HCT116 (cell line): ENCODE measurements at regions not wholly inside any gene's neighbourhood (a gene's known extent, or its start where the extent isn't known, plus 50 kb on each side); places are given as distances from the start of the nearest gene placed in this dataset.

Experiments
- ATAC-seq: fragments of 200-7000 bp; cut with Tn5 transposase; 2 replicates; pipeline ENCODE4 v1.9.1; 2020; ENCODE audit warnings: mild to moderate bottlenecking, moderate library complexity
- BruUV-seq: library from RNA; stranded (reverse); fragments of 400-500 nt; replicated peaks from 2 replicates; lab custom pipeline; 2021; lab: Mats Ljungman, UMichigan
- CTCF ChIA-PET: fragments of 300-600 bp; sonication (Branson Sonifier 250); formaldehyde crosslinking; loops from one replicate; lab custom pipeline; 2021; ENCODE audit warnings: antibody characterized with exemption; lab: Charles Lee
- POLR2A ChIA-PET: fragments of 300-600, 350-600 bp; sonication (Branson Sonifier 250); formaldehyde crosslinking; loops from one replicate; lab custom pipeline; 2021; ENCODE audit warnings: antibody characterized with exemption; lab: Charles Lee
- RAD21 ChIA-PET, 2 experiments: fragments of 300-600 bp; sonication (Branson Sonifier 250); formaldehyde crosslinking; loops; one replicate each; lab custom pipeline; 2023; ENCODE audit warnings: low total read pairs in 2 of 2; ENCODE audit not compliant: uncharacterized antibody in 2 of 2, unreplicated experiment in 2 of 2, low non-redundant PET in 1 of 2; lab: Charles Lee
- DNase-seq: peaks from one replicate; pipeline ENCODE4 v3.0.0-alpha.2; 2010; ENCODE audit warnings: low read depth, low spot score
- H2AFZ ChIP-seq: fragments of 200-600 bp; shearing (Covaris generic), sonication (generic); 2 replicates; pipeline ENCODE4 v1.6.1; 2017; ENCODE audit warnings: low read depth, mixed run types, mixed read lengths, antibody characterized with exemption, low read length; ENCODE audit not compliant: poor library complexity, severe bottlenecking
- H3K27ac ChIP-seq: 2 replicates; pipeline ENCODE4 v1.5.1; 2012; ENCODE audit warnings: low read depth, low read length
- H3K27me3 ChIP-seq: fragments of 200-600 bp; sonication (generic); 2 replicates; pipeline ENCODE4 v1.6.1; 2016; ENCODE audit warnings: mixed run types, low read length, mixed read lengths; ENCODE audit not compliant: insufficient read depth
- H3K36me3 ChIP-seq, 2 experiments: fragments of 200-500 bp in 1 of 2; fragments of 200-600 bp in 1 of 2; sonication (Bioruptor generic) in 1 of 2; sonication (generic) in 1 of 2; 2 replicates each; pipeline versions ENCODE4 v1.5.1 to v1.6.1; 2014 to 2016; ENCODE audit warnings: low read length in 2 of 2, inconsistent platforms in 1 of 2, mixed read lengths in 1 of 2, mixed run types in 1 of 2; ENCODE audit not compliant: insufficient read depth in 2 of 2, control insufficient read depth in 1 of 2
- H3K4me1 ChIP-seq, 2 experiments: fragments of 200-600 bp in 1 of 2; sonication (generic) in 1 of 2; 2 replicates each; pipeline versions ENCODE4 v1.5.1 to v1.6.1; 2012 to 2017; ENCODE audit warnings: low read length in 2 of 2, inconsistent platforms in 1 of 2, mild to moderate bottlenecking in 1 of 2, mixed read lengths in 1 of 2, mixed run types in 1 of 2, moderate library complexity in 1 of 2; ENCODE audit not compliant: insufficient read depth in 2 of 2, control insufficient read depth in 1 of 2
- H3K4me2 ChIP-seq: fragments of 200-600 bp; sonication (generic); 2 replicates; pipeline ENCODE4 v1.6.1; 2017; ENCODE audit warnings: mixed run types, low read length, mixed read lengths
- H3K4me3 ChIP-seq, 2 experiments: fragments of 200-600 bp in 1 of 2; sonication (generic) in 1 of 2; replicated peaks in 1 of 2; 2 replicates each; pipeline ENCODE4 v1.5.1; 2011 to 2016; ENCODE audit warnings: low read length in 2 of 2, control low read depth in 1 of 2, low read depth in 1 of 2, mild to moderate bottlenecking in 1 of 2, mixed read lengths in 1 of 2, mixed run types in 1 of 2
- H3K79me2 ChIP-seq: fragments of 200-600 bp; sonication (generic); 2 replicates; pipeline ENCODE4 v1.6.1; 2017; ENCODE audit warnings: mild to moderate bottlenecking, mixed run types, low read length, moderate library complexity, mixed read lengths; ENCODE audit not compliant: insufficient read depth
- H3K9ac ChIP-seq: fragments of 200-600 bp; sonication (generic); 2 replicates; pipeline ENCODE4 v1.6.1; 2016; ENCODE audit warnings: low read length, mixed read lengths
- H3K9me2 ChIP-seq: fragments of 200-600 bp; sonication (generic), shearing (Covaris generic); 2 replicates; pipeline ENCODE4 v1.6.1; 2017; ENCODE audit warnings: mixed run types, mild to moderate bottlenecking, moderate library complexity; ENCODE audit not compliant: insufficient read depth
- H3K9me3 ChIP-seq, 2 experiments: fragments of 200-500 bp in 1 of 2; fragments of 200-600 bp in 1 of 2; sonication (Bioruptor generic) in 1 of 2; sonication (generic) in 1 of 2; 2 replicates each; pipeline ENCODE4 v1.6.1; 2014 to 2017; ENCODE audit warnings: low read length in 2 of 2, mixed read lengths in 2 of 2, inconsistent platforms in 1 of 2, low read depth in 1 of 2, mild to moderate bottlenecking in 1 of 2, mixed run types in 1 of 2, moderate library complexity in 1 of 2; ENCODE audit not compliant: control insufficient read depth in 1 of 2, insufficient read depth in 1 of 2
- H4K20me1 ChIP-seq: fragments of 200-600 bp; sonication (generic), shearing (Covaris generic); 2 replicates; pipeline ENCODE4 v1.6.1; 2017; ENCODE audit warnings: mixed run types, mild to moderate bottlenecking, moderate library complexity; ENCODE audit not compliant: insufficient read depth
- ELF1 ChIP-seq: IDR thresholded peaks from 2 replicates; pipeline ENCODE4 v1.6.1; 2012; ENCODE audit warnings: low read depth, borderline replicate concordance
- EZH2 ChIP-seq: fragments of 200-600 bp; sonication (generic); IDR thresholded peaks from 2 replicates; pipeline ENCODE4 v1.6.1; 2017; ENCODE audit warnings: antibody characterized with exemption, mixed run types
- JUND ChIP-seq: IDR thresholded peaks from 2 replicates; pipeline ENCODE4 v1.6.1; 2012
- RAD21 ChIP-seq: IDR thresholded peaks from 2 replicates; pipeline ENCODE4 v1.6.1; 2012; ENCODE audit warnings: low read depth, mild to moderate bottlenecking
- SRF ChIP-seq: IDR thresholded peaks from 2 replicates; pipeline ENCODE4 v1.6.1; 2012; ENCODE audit warnings: low read depth
- TCF7L2 ChIP-seq: IDR thresholded peaks from 2 replicates; pipeline ENCODE4 v1.7.0; 2011; ENCODE audit warnings: borderline replicate concordance, inconsistent platforms; ENCODE audit not compliant: insufficient read depth, insufficient read length; ENCODE audit errors: extremely low read depth
- ZFX ChIP-seq: fragments of 450-650 bp; IDR thresholded peaks from 2 replicates; pipeline ENCODE4 v1.6.1; 2017
- intact Hi-C: fragments of 100-400 bp; cut with micrococcal nuclease; formaldehyde crosslinking; loops from 2 replicates; pipeline ENCODE4 v1.10.0; 2022
- TF ChIP-seq, protein P1 (sequence below), 3 experiments: fragments of 200-600 bp in 1 of 3; sonication (generic) in 1 of 3; IDR thresholded peaks in 2 of 3; conservative IDR thresholded peaks in 1 of 3; 2 replicates each; pipeline ENCODE4 v1.5.1; 2012 to 2017; ENCODE audit warnings: low read depth in 2 of 3, low read length in 2 of 3, antibody characterized with exemption in 1 of 3, borderline replicate concordance in 1 of 3, control low read depth in 1 of 3, mild to moderate bottlenecking in 1 of 3, mixed read lengths in 1 of 3, mixed run types in 1 of 3, moderate library complexity in 1 of 3; ENCODE audit not compliant: insufficient read depth in 1 of 3
- TF ChIP-seq, protein P2 (sequence below): IDR thresholded peaks from 2 replicates; pipeline ENCODE4 v1.6.1; 2011; ENCODE audit warnings: mild to moderate bottlenecking, low read length, moderate library complexity; ENCODE audit not compliant: insufficient replicate concordance; ENCODE audit errors: extremely low read depth
- TF ChIP-seq, protein P3 (sequence below): IDR thresholded peaks from 2 replicates; pipeline ENCODE4 v1.6.1; 2012
- TF ChIP-seq, protein P4 (sequence below): IDR thresholded peaks from 2 replicates; pipeline ENCODE4 v1.6.1; 2012

DNA sequence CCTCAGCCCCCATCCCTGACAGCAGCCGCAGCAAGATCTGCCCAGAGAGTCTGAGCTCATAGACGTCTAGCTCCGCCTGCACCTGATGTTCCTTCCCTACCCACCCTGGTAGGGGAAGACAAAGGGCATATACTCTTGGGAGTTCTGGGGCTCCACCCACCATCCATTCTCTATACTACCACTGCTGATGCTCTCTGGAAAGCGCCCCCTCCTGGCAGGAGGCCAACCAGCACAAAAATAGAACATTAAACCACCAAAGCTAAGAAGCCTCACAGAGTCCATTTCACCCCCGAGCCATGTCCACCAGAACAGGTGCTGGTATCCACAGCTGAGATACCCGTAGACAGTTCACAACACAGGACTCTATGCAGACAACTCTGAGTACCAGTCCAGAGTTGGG, 662.6 kb upstream of the FAM98A start:
- intact Hi-C loops, result no loop called here
- no peak overlapping the region for H3K4me2 ChIP-seq
- H2AFZ ChIP-seq, result no peak overlapping the region
- H3K9ac ChIP-seq, result no peak overlapping the region
- H3K36me3 ChIP-seq, result no peaks in the 10 kb centered on the region
- BruUV-seq, result no TSS peak
- H3K79me2 ChIP-seq, result no peaks in the 10 kb centered on the region
- TF ChIP-seq JUND, result no peak
- no peak for TF ChIP-seq ELF1
- no peak for TF ChIP-seq RAD21
- no peak for TF ChIP-seq SRF
- no peak for TF ChIP-seq ZFX
- TF ChIP-seq, protein P1, sequence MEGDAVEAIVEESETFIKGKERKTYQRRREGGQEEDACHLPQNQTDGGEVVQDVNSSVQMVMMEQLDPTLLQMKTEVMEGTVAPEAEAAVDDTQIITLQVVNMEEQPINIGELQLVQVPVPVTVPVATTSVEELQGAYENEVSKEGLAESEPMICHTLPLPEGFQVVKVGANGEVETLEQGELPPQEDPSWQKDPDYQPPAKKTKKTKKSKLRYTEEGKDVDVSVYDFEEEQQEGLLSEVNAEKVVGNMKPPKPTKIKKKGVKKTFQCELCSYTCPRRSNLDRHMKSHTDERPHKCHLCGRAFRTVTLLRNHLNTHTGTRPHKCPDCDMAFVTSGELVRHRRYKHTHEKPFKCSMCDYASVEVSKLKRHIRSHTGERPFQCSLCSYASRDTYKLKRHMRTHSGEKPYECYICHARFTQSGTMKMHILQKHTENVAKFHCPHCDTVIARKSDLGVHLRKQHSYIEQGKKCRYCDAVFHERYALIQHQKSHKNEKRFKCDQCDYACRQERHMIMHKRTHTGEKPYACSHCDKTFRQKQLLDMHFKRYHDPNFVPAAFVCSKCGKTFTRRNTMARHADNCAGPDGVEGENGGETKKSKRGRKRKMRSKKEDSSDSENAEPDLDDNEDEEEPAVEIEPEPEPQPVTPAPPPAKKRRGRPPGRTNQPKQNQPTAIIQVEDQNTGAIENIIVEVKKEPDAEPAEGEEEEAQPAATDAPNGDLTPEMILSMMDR (IDR thresholded peaks at IDR 0.05 in 2 of 3, conservative IDR thresholded peaks at IDR 0.05 in 1 of 3; ENCODE audit: borderline replicate concordance in 1 of 3, insufficient read depth in 1 of 3, low read depth in 2 of 3, low read length in 2 of 3), result no peak
- RAD21 ChIA-PET, result no interaction called here
- ATAC-seq (no peak), DNase-seq (no peak)
- no peaks in the 10 kb centered on the region for H3K4me1 ChIP-seq
- H4K20me1 ChIP-seq, result no peaks in the 10 kb centered on the region
- H3K27me3 ChIP-seq, result no peaks in the 10 kb centered on the region
- H3K4me3 ChIP-seq, result no peak overlapping the region
- H3K9me2 ChIP-seq, result no peaks in the 10 kb centered on the region
- no peaks in the 10 kb centered on the region; a peak in 2 of 4 replicates for H3K9me3 ChIP-seq
- POLR2A ChIA-PET, result no interaction called here
- CTCF ChIA-PET, result no interaction called here
- H3K27ac ChIP-seq, result no peak overlapping the region

DNA sequence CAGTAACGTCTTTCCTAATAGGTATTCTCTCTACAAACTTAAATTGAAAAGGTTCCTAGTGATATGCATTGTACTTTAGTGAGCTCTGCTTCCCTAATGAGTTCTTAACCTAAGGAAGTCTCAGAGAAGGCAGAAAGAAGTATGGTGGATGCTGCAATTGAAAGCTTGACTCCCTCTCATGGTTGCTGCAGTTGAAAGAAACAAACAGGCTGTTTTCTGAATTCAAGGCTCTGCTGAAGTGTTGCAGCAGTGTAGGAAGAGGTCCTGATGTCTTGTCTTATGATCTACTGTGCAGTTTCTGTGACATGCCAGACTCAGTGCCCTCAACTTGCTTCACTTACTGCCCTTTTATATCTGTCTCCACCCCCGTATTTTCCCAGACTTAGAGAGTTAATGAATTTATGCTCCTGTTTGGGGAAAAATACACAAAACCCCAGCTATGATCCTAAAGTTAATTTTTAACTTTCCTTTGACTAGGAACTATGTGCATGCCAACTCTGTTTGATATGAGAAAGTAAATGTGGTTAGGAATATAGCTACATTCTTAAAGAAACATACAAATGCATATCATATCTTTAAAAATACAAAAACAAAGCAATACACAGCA, 655.3 kb upstream of the FAM98A start:
- BruUV-seq, result no TSS peak
- RAD21 ChIA-PET, result no interaction called here
- intact Hi-C loops, result no loop called here

More for the DNA sequence above, 655.3 kb upstream of the FAM98A start:
- H3K36me3 ChIP-seq, result no peaks in the 10 kb centered on the region
- no peaks in the 10 kb centered on the region for H4K20me1 ChIP-seq
- H3K9me3 ChIP-seq, result peaks cover under 1 to 7% of the 10 kb centered on the region in 2 experiments; a peak in 2 of 4 replicates
- no peaks in the 10 kb centered on the region for H3K9me2 ChIP-seq
- H3K4me3 ChIP-seq, result no peak overlapping the region
- ChIA-PET CTCF (no interaction called here), POLR2A (no interaction called here)
- DNase-seq (no peak), ATAC-seq (no peak)
- no peak overlapping the region for H2AFZ ChIP-seq
- H3K79me2 ChIP-seq, result no peaks in the 10 kb centered on the region
- TF ChIP-seq, protein P2, sequence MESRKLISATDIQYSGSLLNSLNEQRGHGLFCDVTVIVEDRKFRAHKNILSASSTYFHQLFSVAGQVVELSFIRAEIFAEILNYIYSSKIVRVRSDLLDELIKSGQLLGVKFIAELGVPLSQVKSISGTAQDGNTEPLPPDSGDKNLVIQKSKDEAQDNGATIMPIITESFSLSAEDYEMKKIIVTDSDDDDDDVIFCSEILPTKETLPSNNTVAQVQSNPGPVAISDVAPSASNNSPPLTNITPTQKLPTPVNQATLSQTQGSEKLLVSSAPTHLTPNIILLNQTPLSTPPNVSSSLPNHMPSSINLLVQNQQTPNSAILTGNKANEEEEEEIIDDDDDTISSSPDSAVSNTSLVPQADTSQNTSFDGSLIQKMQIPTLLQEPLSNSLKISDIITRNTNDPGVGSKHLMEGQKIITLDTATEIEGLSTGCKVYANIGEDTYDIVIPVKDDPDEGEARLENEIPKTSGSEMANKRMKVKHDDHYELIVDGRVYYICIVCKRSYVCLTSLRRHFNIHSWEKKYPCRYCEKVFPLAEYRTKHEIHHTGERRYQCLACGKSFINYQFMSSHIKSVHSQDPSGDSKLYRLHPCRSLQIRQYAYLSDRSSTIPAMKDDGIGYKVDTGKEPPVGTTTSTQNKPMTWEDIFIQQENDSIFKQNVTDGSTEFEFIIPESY, result no peak
- TF ChIP-seq ZFX, result no peak
- no peak for TF ChIP-seq TCF7L2
- TF ChIP-seq, protein P3, sequence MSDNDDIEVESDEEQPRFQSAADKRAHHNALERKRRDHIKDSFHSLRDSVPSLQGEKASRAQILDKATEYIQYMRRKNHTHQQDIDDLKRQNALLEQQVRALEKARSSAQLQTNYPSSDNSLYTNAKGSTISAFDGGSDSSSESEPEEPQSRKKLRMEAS, result no peak
- TF ChIP-seq, protein P4, sequence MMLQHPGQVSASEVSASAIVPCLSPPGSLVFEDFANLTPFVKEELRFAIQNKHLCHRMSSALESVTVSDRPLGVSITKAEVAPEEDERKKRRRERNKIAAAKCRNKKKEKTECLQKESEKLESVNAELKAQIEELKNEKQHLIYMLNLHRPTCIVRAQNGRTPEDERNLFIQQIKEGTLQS, result no peak
- no peak for TF ChIP-seq SRF
- TF ChIP-seq EZH2, result no peak
- TF ChIP-seq JUND, result no peak
- TF ChIP-seq RAD21, result no peak
- no peaks in the 10 kb centered on the region for H3K27me3 ChIP-seq
- no peak overlapping the region for H3K27ac ChIP-seq
- no peak overlapping the region for H3K9ac ChIP-seq
- no peak overlapping the region for H3K4me2 ChIP-seq
- no peaks in the 10 kb centered on the region for H3K4me1 ChIP-seq
